ENCODE measurements at regions not wholly inside any gene's neighbourhood (a gene's known extent, or its start where the extent isn't known, plus 50 kb on each side); places are given as distances from the start of the nearest gene placed in this dataset.

DNA sequence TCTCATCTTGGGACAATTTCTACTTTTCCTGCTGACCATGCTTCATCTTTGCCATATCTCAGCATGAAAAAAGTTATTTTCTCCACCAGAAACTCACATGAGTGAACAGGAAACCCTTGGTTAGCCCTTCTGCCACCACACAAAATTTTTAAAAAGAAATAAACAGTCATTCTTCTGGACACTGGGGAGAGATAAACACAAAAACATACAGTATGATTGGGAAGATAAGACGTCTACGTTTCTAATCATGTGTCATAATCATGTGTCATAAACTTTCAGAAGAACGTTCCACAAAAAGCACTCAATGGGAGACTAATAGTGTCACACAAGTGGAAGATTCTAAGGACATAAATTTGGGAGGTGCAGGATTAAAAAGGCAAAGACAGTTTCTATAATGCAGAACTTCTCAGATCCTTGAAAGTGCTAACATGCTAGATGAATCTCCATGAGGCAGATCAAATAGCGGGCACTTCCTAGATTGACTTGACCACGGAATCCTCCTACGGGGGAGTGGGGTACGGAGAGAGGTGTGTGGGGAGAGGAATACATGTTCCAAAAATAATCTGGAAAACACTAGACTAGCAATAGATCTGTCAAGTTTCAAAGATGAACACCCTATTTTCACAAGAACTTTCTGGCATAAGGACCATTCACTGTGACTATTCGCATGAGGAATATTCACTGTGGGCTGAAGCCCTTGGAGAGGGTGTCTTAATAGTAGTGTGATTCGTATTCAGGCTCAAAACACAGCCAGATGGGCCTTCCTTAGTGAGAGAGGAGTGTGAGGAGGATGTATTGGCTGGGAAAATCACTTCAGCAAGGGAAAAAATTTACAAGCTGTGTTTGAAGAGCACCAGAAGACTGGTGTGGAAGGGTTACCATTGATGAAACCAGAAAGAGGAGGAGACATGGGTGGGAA lies 206.7 kb downstream of the SETD4 start:
- in situ Hi-C loops (cut with HindIII; ENCODE audit: low sequenced_read_pairs), result no loop called here

- in situ Hi-C loops (cut with HindIII; ENCODE audit: low sequenced_read_pairs), result no loop called here
Measured at GRCh38 chr21:35852820-35853219, 207.5 kb downstream of the SETD4 start.

- in situ Hi-C loops (cut with HindIII; ENCODE audit: low sequenced_read_pairs), result no loop called here
Measured at GRCh38 chr21:35850542-35851103, 209.7 kb downstream of the SETD4 start.

GRCh38 chr21:35850029-35850428 lies 210.3 kb downstream of the SETD4 start:
- in situ Hi-C loops (cut with HindIII; ENCODE audit: low sequenced_read_pairs), result no loop called here

- in situ Hi-C loops (cut with HindIII; ENCODE audit: low sequenced_read_pairs), result no loop called here
Measured at GRCh38 chr21:35849144-35849543, 211.2 kb downstream of the SETD4 start.

DNA sequence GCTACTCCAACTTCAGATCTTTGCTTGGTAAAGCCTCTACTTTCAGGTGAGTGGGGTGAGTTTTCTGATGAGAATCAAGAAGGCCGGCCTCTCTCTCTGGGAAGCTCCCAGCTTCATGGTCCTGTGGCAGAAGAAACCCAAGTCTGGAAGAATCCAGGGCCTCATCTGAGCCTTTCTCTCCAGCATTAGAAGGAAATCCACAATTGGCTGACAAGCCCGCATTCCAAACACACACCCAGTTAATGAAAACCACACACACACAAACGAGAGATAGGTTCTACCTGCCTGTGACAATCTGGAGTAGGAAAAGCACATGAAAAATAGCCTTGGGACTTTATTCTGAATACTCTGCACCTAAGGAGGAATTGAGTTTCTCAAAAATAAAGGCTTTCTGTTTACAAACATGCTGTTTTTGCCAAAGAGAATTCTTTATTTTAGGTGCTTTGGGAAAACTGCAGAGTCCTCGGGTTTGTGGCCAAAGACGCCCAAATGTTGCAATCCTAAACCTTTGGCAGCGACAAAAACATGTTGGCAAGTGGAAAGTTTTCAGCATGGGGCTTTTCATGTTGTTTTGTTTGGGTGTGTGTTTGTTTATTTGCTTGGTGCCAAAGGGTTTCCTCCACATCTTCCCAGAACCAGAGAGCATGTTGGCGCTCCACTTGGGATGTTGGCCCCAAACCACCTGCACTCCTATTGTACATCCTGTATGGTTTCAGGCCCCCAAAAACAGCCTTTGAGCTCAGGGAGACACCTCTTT lies 216.2 kb downstream of the SETD4 start:
- in situ Hi-C loops (cut with HindIII; ENCODE audit: low sequenced_read_pairs), result no loop called here

GRCh38 chr21:35840949-35841348 lies 219.4 kb downstream of the SETD4 start:
- in situ Hi-C loops (cut with HindIII; ENCODE audit: low sequenced_read_pairs), result no loop called here

- in situ Hi-C loops (cut with HindIII; ENCODE audit: low sequenced_read_pairs), result no loop called here
Measured at GRCh38 chr21:35840197-35840799, 220.0 kb downstream of the SETD4 start.

- in situ Hi-C loops (cut with HindIII; ENCODE audit: low sequenced_read_pairs), result no loop called here
Measured at GRCh38 chr21:35838987-35839763, 221.2 kb downstream of the SETD4 start.

GRCh38 chr21:35838350-35838749 lies 222.0 kb downstream of the SETD4 start:
- in situ Hi-C loops (cut with HindIII; ENCODE audit: low sequenced_read_pairs), result no loop called here

DNA sequence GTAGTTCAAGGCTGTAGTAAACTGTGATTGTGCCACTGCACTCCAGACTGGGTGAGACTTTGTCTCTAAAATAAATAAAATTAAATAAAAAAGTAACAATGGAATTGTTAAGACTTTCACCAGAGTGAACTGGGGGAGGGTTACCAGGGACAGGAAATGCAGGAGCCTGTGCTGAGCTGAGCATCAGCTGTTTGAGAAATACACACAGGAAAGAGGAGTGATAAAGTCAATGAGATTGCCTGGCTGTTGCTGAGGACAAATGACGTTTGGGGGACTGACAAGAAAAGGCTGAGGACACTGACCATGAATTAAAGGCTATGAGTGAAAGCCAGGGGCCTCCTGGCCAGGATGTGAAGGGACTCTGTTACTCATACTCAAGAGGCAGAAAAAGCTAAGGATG lies 226.3 kb downstream of the SETD4 start:
- in situ Hi-C loops (cut with HindIII; ENCODE audit: low sequenced_read_pairs), result no loop called here

DNA sequence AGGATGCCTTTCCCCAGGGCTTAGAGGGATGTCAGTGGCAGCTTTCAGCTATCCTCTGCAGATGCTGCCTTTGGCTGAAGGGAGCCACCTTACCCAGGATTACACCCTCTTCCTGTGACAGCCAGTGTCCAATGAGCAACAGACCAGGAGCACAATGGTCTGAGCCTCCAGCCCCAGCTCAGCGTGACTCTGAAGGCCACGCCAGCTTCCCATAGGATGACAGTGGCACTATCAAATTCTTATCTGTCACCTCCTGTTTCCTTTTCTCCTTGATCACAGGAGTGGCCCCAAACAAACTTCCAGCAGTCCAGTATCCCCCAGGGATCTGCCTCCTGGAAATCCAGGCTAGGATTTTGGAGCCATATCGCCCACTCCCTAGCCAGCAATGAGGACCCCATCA lies 226.9 kb downstream of the SETD4 start:
- in situ Hi-C loops (cut with HindIII; ENCODE audit: low sequenced_read_pairs), result no loop called here

DNA sequence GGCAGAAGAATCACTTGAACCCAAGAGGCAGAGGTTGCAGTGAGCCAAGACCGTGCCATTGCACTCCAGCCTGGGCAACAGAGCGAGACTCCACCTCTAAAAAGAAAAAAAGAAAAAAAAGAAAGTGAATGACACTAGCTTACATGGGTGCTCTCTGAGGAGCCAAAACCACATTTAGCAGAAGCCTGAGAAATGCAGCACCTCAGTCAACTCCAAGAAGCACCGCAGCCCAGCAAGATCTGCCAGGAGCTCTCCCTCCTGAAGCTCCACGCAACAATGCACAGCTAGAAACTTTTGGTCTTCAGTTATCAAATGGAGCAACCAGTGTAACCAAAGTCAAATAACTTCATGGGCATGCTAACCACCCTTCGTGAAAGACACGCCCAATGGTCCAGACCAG lies 229.1 kb downstream of the SETD4 start:
- in situ Hi-C loops (cut with HindIII; ENCODE audit: low sequenced_read_pairs), result no loop called here

GRCh38 chr21:35829067-35829466 lies 231.3 kb downstream of the SETD4 start:
- in situ Hi-C loops (cut with HindIII; ENCODE audit: low sequenced_read_pairs), result no loop called here

DNA sequence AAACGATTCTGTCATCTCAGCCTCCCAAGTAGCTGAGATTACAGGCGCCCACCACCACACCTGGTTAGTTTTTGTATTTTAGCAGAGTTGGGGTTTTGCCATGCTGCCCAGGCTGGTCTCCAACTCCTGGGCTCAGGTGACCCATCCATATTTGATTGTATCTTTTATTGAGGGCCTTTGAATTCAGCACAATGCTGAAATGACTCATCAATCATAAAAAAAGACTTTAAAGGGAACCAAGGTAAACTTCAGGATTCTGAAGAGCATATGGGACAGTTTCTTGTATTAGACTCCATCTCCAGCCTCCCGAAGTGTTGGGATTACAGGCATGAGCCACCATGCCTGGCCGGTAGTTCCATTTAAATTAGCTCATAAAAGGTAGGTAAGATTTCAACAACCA lies 232.2 kb downstream of the SETD4 start:
- in situ Hi-C loops (cut with HindIII; ENCODE audit: low sequenced_read_pairs), result no loop called here

- in situ Hi-C loops (cut with HindIII; ENCODE audit: low sequenced_read_pairs), result no loop called here
Measured at GRCh38 chr21:35827004-35827403, 233.3 kb downstream of the SETD4 start.

GRCh38 chr21:35825370-35826353 lies 234.7 kb downstream of the SETD4 start:
- in situ Hi-C loops (cut with HindIII; ENCODE audit: low sequenced_read_pairs), result no loop called here

DNA sequence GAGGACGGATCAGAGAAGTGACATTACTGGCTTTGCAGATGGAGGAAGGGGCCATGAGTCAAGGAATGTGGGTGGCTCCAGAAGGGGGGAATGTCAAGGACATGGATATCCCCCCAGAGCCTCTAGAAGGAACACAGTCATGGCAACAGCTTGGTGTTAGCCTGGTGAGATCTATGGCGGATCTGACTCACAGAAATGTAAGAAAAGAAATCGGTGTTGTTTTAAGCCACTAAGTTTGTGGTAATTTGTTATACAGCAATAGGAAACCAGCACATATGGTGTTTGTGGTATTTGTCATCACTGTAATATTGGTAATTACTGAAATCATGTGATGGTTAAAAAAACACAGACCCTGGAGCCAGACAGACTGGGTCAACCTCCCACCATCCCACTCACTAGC lies 236.2 kb downstream of the SETD4 start:
- in situ Hi-C loops (cut with HindIII; ENCODE audit: low sequenced_read_pairs), result no loop called here

- in situ Hi-C loops (cut with HindIII; ENCODE audit: low sequenced_read_pairs), result loop anchor here (5.0 kb wide), 1 partner anchor 37 kb away; no protein-coding TSS in a partner anchor
Measured at GRCh38 chr21:35819134-35819533, 241.2 kb downstream of the SETD4 start.
